OCI-LY1 (cell line): ENCODE measurements at regions not wholly inside any gene's neighbourhood (a gene's known extent, or its start where the extent isn't known, plus 50 kb on each side); places are given as distances from the start of the nearest gene placed in this dataset.

Source experiments
- H2AFZ ChIP-seq: fragments of 200-600 bp; sonication (generic), shearing (Covaris generic); 2 replicates; pipeline ENCODE4 v1.6.0; 2014; ENCODE audit warnings: antibody characterized with exemption, mild to moderate bottlenecking, low read length
- H3F3A ChIP-seq: fragments of 200-600 bp; sonication (generic), shearing (Covaris generic); 2 replicates; pipeline ENCODE4 v1.6.0; 2014; ENCODE audit warnings: mild to moderate bottlenecking, antibody characterized with exemption, low read length, moderate library complexity; ENCODE audit not compliant: insufficient read depth
- H3K27ac ChIP-seq: fragments of 200-600 bp; sonication (generic); 2 replicates; pipeline ENCODE4 v1.5.1; 2014; ENCODE audit warnings: low read length, mixed run types, mild to moderate bottlenecking, low read depth; ENCODE audit not compliant: poor library complexity, severe bottlenecking
- H3K27me3 ChIP-seq: fragments of 200-600 bp; sonication (generic); 2 replicates; pipeline ENCODE4 v1.6.0; 2014; ENCODE audit warnings: antibody characterized with exemption, mild to moderate bottlenecking, low read length, moderate library complexity; ENCODE audit not compliant: insufficient read depth
- H3K36me3 ChIP-seq: fragments of 200-600 bp; sonication (generic); 2 replicates; pipeline ENCODE4 v1.6.1; 2014; ENCODE audit warnings: mild to moderate bottlenecking, antibody characterized with exemption, low read length, moderate library complexity, mixed read lengths; ENCODE audit not compliant: insufficient read depth
- H3K4me1 ChIP-seq: fragments of 200-600 bp; sonication (generic); 2 replicates; pipeline ENCODE4 v1.5.1; 2014; ENCODE audit warnings: mild to moderate bottlenecking, low read length, moderate library complexity; ENCODE audit not compliant: insufficient read depth, severe bottlenecking
- H3K4me2 ChIP-seq: fragments of 200-600 bp; sonication (generic), shearing (Covaris generic); 2 replicates; pipeline ENCODE4 v1.6.1; 2014; ENCODE audit warnings: low read length
- H3K4me3 ChIP-seq: fragments of 200-600 bp; sonication (generic); 2 replicates; pipeline ENCODE4 v1.5.1; 2014; ENCODE audit warnings: low read length, low read depth, mild to moderate bottlenecking, mixed read lengths; ENCODE audit not compliant: poor library complexity, severe bottlenecking
- H3K79me2 ChIP-seq: fragments of 200-600 bp; shearing (Covaris generic); 2 replicates; pipeline ENCODE4 v1.6.1; 2016; ENCODE audit warnings: mixed run types, low read length, mixed read lengths; ENCODE audit not compliant: insufficient read depth
- H3K9ac ChIP-seq: fragments of 200-600 bp; sonication (generic), shearing (Covaris generic); 2 replicates; pipeline ENCODE4 v1.6.1; 2014; ENCODE audit warnings: mild to moderate bottlenecking, low read length, mixed read lengths
- H3K9me2 ChIP-seq: fragments of 200-600 bp; sonication (generic), shearing (Covaris generic); 2 replicates; pipeline ENCODE4 v1.6.1; 2014; ENCODE audit warnings: low read depth, mild to moderate bottlenecking, low read length, mixed read lengths
- H3K9me3 ChIP-seq: fragments of 200-600 bp; shearing (Covaris generic); 2 replicates; pipeline ENCODE4 v1.6.1; 2014; ENCODE audit warnings: low read length, mixed read lengths
- H4K20me1 ChIP-seq: fragments of 200-600 bp; sonication (generic), shearing (Covaris generic); 2 replicates; pipeline ENCODE4 v1.6.0; 2016; ENCODE audit warnings: mild to moderate bottlenecking, low read length; ENCODE audit not compliant: insufficient read depth
- CTCF ChIP-seq: fragments of 200-600 bp; sonication (generic), shearing (Covaris generic); IDR thresholded peaks from 2 replicates; pipeline ENCODE4 v1.5.1; 2017; ENCODE audit warnings: mild to moderate bottlenecking, antibody characterized with exemption, low read length, moderate library complexity, mixed read lengths
- EZH2 ChIP-seq: fragments of 200-600 bp; sonication (generic), shearing (Covaris generic); IDR thresholded peaks from 2 replicates; pipeline ENCODE4 v1.8.0; 2017; ENCODE audit warnings: borderline replicate concordance, mixed run types, mild to moderate bottlenecking, antibody characterized with exemption, low read length, moderate library complexity, mixed read lengths

DNA sequence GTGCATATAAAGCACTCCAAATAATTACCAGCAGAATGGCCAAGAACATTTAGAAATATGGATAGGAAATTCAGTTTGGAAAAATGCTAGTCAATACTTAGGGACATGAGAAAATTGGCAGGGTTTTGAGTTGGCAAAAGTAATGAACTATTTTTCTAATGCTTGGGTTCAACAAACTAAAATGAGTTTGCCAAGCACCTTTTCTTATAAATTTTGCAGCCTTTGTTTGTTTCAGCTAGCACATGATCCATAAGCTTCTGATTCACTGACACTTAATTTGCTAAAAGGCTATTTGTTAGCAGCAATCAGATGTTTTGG lies 324.8 kb downstream of the QKI start:
- no peak for TF ChIP-seq EZH2
- TF ChIP-seq CTCF: no peak
- no peaks in the 10 kb centered on the region for H3F3A ChIP-seq
- H3K9me3 ChIP-seq: peaks cover 3% of the 10 kb centered on the region; the same call in 1 of the 2 replicates
- H2AFZ ChIP-seq: no peak overlapping the region
- no peaks in the 10 kb centered on the region for H4K20me1 ChIP-seq
- no peaks in the 10 kb centered on the region for H3K79me2 ChIP-seq
- H3K9ac ChIP-seq: no peak overlapping the region
- no peaks in the 10 kb centered on the region for H3K9me2 ChIP-seq
- H3K4me3 ChIP-seq: no peak overlapping the region
- H3K27ac ChIP-seq: no peak overlapping the region
- H3K27me3 ChIP-seq: no peaks in the 10 kb centered on the region
- no peak overlapping the region for H3K4me2 ChIP-seq
- peaks cover 32% of the 10 kb centered on the region for H3K4me1 ChIP-seq
- H3K36me3 ChIP-seq: no peaks in the 10 kb centered on the region

DNA sequence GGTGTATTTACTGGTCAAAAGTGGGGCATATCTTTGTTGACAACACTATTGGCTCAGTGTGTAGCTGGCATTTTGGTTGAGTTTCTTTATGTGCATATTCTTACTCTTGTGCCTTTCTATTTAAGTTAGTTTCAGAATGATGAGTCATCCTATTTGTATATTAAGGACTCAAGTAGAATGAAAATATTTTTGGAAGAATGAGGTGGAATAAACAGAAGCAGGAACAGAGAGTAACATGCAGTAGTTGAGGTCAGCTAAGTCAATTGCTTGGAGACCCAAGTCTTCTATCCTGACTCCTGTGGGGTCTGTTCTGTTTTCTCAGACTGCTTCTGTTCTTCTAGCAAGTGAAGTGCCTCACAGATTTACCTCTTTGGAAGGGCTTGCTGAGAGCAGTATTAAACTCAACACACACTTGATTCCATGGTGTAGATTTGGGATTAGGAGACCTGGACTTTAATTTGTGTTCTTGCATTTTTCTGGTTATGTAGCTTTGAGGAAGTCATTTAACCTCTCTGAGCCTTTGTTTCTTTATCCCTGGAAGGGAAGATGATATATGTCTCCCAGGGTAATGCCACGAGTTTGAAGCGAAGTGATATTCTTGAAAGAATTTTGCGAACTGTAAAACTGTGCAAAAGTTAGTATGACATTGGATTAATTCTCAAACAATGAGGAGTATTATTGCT lies 324.3 kb downstream of the QKI start:
- Histone ChIP-seq H3K79me2 (no peaks in the 10 kb centered on the region), H3K9ac (no peak overlapping the region), H2AFZ (no peak overlapping the region), H3K27me3 (no peaks in the 10 kb centered on the region), H3K9me3 (peaks cover 3% of the 10 kb centered on the region; the same call in 1 of the 2 replicates), H4K20me1 (no peaks in the 10 kb centered on the region), H3F3A (no peaks in the 10 kb centered on the region), H3K4me1 (peaks cover 37% of the 10 kb centered on the region), H3K27ac (no peak overlapping the region), H3K4me2 (no peak overlapping the region), H3K4me3 (no peak overlapping the region), H3K36me3 (no peaks in the 10 kb centered on the region), H3K9me2 (no peaks in the 10 kb centered on the region)
- TF ChIP-seq EZH2: no peak
- no peak for TF ChIP-seq CTCF

DNA sequence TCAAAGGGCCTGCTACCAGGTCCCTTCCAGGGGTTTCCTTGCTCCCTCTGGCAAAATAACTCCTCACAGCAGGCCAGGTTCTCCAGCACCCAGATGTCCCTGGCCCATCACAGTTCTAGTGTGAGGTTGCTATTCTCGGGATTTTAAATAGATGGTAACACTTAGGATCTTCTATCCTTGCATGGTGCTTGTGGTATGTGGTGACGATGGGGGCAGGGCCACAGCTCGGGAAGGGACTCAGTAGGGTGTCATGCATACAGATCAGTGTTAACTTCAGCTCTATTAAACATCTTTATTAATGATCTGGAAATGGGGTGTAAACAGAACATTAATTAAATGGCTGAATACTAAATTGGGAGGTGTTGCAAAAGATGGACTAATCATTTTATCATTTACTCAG lies 323.8 kb downstream of the QKI start:
- Histone ChIP-seq H3F3A (no peaks in the 10 kb centered on the region), H4K20me1 (no peaks in the 10 kb centered on the region), H3K79me2 (no peaks in the 10 kb centered on the region), H3K9me2 (no peaks in the 10 kb centered on the region), H3K36me3 (no peaks in the 10 kb centered on the region), H2AFZ (no peak overlapping the region), H3K27ac (no peak overlapping the region), H3K9me3 (peaks cover 3% of the 10 kb centered on the region; the same call in 1 of the 2 replicates), H3K9ac (no peak overlapping the region), H3K4me2 (no peak overlapping the region), H3K4me1 (peaks cover 40% of the 10 kb centered on the region), H3K4me3 (no peak overlapping the region), H3K27me3 (no peaks in the 10 kb centered on the region)
- TF ChIP-seq EZH2: no peak
- TF ChIP-seq CTCF: no peak
